ENCODE measurements at regions not wholly inside any gene's neighbourhood (a gene's known extent, or its start where the extent isn't known, plus 50 kb on each side); places are given as distances from the start of the nearest gene placed in this dataset.

DNA sequence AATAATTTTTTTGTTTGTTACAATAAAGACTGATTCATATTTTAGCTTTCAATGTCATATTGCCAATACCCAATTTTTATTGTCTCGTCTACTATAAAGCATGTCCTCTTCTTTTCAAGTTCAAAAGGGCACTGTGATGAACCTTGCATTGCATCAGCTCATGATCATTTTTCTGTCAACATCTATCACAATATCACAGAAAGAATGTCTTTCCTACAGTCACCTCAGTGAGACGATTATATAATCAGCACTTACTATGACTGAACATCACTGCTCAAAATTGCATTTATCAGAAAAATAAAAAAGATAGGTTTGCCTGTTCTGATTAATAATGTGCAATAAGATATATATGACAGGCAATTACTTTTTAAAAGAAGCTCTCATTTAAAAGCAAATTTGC lies 228.7 kb upstream of the LRFN5 start:
- POLR2A ChIA-PET, result no interaction called here
- Histone ChIP-seq H3K27me3 (ENCODE audit: control insufficient read depth, insufficient read depth, low read length) (no peaks in the 10 kb centered on the region), H3K4me3 (ENCODE audit: low read depth in 2 of 2, low read length in 2 of 2) (no peak overlapping the region), H3K36me3 (ENCODE audit: control insufficient read depth, insufficient read depth, low read length) (no peaks in the 10 kb centered on the region), H3K4me1 (ENCODE audit: control insufficient read depth, insufficient read depth, low read length) (no peaks in the 10 kb centered on the region), H3K27ac (ENCODE audit: low read length) (no peak overlapping the region), H3K9me3 (ENCODE audit: control insufficient read depth, insufficient read depth, low read depth, low read length) (no peaks in the 10 kb centered on the region)
- no peak for TF ChIP-seq TCF7L2 (IDR thresholded peaks at IDR 0.05; ENCODE audit: low read depth, low read length)
- TF ChIP-seq, protein P1, sequence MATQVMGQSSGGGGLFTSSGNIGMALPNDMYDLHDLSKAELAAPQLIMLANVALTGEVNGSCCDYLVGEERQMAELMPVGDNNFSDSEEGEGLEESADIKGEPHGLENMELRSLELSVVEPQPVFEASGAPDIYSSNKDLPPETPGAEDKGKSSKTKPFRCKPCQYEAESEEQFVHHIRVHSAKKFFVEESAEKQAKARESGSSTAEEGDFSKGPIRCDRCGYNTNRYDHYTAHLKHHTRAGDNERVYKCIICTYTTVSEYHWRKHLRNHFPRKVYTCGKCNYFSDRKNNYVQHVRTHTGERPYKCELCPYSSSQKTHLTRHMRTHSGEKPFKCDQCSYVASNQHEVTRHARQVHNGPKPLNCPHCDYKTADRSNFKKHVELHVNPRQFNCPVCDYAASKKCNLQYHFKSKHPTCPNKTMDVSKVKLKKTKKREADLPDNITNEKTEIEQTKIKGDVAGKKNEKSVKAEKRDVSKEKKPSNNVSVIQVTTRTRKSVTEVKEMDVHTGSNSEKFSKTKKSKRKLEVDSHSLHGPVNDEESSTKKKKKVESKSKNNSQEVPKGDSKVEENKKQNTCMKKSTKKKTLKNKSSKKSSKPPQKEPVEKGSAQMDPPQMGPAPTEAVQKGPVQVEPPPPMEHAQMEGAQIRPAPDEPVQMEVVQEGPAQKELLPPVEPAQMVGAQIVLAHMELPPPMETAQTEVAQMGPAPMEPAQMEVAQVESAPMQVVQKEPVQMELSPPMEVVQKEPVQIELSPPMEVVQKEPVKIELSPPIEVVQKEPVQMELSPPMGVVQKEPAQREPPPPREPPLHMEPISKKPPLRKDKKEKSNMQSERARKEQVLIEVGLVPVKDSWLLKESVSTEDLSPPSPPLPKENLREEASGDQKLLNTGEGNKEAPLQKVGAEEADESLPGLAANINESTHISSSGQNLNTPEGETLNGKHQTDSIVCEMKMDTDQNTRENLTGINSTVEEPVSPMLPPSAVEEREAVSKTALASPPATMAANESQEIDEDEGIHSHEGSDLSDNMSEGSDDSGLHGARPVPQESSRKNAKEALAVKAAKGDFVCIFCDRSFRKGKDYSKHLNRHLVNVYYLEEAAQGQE (IDR thresholded peaks at IDR 0.05; ENCODE audit: insufficient read depth in 1 of 2, low read depth in 2 of 2, low read length in 1 of 2), result no peak
- no peak for TF ChIP-seq SIN3A (IDR thresholded peaks at IDR 0.05; ENCODE audit: borderline replicate concordance, insufficient read depth, low read depth, low read length)
- TF ChIP-seq POLR2AphosphoS5 (IDR thresholded peaks at IDR 0.05; ENCODE audit: low read depth, low read length), result no peak
- TF ChIP-seq, protein P2, sequence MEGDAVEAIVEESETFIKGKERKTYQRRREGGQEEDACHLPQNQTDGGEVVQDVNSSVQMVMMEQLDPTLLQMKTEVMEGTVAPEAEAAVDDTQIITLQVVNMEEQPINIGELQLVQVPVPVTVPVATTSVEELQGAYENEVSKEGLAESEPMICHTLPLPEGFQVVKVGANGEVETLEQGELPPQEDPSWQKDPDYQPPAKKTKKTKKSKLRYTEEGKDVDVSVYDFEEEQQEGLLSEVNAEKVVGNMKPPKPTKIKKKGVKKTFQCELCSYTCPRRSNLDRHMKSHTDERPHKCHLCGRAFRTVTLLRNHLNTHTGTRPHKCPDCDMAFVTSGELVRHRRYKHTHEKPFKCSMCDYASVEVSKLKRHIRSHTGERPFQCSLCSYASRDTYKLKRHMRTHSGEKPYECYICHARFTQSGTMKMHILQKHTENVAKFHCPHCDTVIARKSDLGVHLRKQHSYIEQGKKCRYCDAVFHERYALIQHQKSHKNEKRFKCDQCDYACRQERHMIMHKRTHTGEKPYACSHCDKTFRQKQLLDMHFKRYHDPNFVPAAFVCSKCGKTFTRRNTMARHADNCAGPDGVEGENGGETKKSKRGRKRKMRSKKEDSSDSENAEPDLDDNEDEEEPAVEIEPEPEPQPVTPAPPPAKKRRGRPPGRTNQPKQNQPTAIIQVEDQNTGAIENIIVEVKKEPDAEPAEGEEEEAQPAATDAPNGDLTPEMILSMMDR (IDR thresholded peaks at IDR 0.05), result no peak
- BruUV-seq (replicated peaks), result no TSS peak
- in situ Hi-C loops (cut with HindIII; ENCODE audit: low pct_unique_long_range_greater_than_20kb, low sequenced_read_pairs) (no loop called here), intact Hi-C loops (cut with micrococcal nuclease; ENCODE audit: unreplicated experiment) (no loop called here)
- DNase-seq (ENCODE audit: low read depth, low spot score) (no peak), ATAC-seq (no peak)
- CTCF ChIA-PET, result no interaction called here

DNA sequence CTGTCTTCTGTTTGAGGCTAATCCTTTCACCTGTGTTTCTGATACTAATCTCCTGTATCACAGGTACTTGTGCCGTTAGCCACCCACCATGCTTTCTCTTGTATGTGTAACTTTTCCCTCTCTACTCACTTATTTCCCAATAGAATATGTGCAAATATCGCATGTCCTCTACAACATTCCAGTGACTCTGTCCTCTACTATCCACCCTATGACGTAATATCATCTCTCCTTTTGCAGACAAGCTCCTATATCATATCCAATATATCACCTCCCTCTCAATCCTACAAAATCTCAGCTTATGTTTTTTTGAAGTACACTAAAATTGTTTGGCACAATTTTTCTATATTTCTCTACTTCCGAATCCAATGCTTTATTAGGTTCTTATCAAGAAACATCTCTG lies 232.6 kb upstream of the LRFN5 start:
- H3K36me3 ChIP-seq (ENCODE audit: control insufficient read depth, insufficient read depth, low read length), result no peaks in the 10 kb centered on the region
- no peak overlapping the region for H3K4me3 ChIP-seq (ENCODE audit: low read depth in 2 of 2, low read length in 2 of 2)
- H3K27me3 ChIP-seq (ENCODE audit: control insufficient read depth, insufficient read depth, low read length), result no peaks in the 10 kb centered on the region
- ChIA-PET POLR2A (no interaction called here), CTCF (no interaction called here)
- no TSS peak for BruUV-seq (replicated peaks)
- TF ChIP-seq, protein P1 (IDR thresholded peaks at IDR 0.05; ENCODE audit: insufficient read depth in 1 of 2, low read depth in 2 of 2, low read length in 1 of 2), result no peak
- in situ Hi-C loops (cut with HindIII; ENCODE audit: low pct_unique_long_range_greater_than_20kb, low sequenced_read_pairs), result no loop called here
- intact Hi-C loops (cut with micrococcal nuclease; ENCODE audit: unreplicated experiment), result no loop called here
- H3K27ac ChIP-seq (ENCODE audit: low read length), result no peak overlapping the region
- ATAC-seq (no peak), DNase-seq (ENCODE audit: low read depth, low spot score) (no peak)
- H3K9me3 ChIP-seq (ENCODE audit: control insufficient read depth, insufficient read depth, low read depth, low read length), result no peaks in the 10 kb centered on the region
- no peaks in the 10 kb centered on the region for H3K4me1 ChIP-seq (ENCODE audit: control insufficient read depth, insufficient read depth, low read length)

All from Panc1 (cell line).